ENCODE measurements at regions not wholly inside any gene's neighbourhood (a gene's known extent, or its start where the extent isn't known, plus 50 kb on each side); places are given as distances from the start of the nearest gene placed in this dataset.

DNA sequence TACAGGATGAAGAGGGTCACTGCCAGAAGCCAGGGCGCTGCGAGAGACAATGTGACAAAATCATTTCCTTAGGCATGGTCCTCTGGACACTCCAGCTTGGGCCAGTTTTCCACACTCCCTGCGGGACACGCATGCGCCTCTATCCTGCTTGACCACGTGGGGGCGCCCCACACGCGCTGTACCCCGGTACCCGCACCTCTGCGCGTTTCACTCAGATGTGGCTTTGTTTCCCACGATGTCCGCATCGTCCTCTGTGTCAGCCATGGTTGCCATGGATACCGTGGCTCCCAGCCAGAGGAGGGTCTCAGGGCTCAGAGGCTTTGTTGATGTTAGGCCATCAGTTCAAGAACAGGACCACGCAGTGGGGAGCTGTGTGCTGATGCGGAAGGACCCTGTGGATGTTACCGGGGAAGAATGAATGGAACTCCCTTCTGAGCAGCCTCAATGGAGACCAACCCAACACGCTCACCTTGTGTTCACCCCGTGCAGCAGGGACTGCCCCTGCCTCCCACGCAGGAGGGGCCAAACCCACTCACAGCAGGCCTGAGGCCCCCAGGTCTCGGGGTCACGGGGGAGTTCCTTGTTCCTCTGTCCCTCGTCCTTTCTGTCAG lies 65.8 kb upstream of the SLC22A11 start:
- H3K36me3 ChIP-seq = no peaks in the 10 kb centered on the region
- no peaks in the 10 kb centered on the region for H3K9me3 ChIP-seq
- TF ChIP-seq, protein P1, sequence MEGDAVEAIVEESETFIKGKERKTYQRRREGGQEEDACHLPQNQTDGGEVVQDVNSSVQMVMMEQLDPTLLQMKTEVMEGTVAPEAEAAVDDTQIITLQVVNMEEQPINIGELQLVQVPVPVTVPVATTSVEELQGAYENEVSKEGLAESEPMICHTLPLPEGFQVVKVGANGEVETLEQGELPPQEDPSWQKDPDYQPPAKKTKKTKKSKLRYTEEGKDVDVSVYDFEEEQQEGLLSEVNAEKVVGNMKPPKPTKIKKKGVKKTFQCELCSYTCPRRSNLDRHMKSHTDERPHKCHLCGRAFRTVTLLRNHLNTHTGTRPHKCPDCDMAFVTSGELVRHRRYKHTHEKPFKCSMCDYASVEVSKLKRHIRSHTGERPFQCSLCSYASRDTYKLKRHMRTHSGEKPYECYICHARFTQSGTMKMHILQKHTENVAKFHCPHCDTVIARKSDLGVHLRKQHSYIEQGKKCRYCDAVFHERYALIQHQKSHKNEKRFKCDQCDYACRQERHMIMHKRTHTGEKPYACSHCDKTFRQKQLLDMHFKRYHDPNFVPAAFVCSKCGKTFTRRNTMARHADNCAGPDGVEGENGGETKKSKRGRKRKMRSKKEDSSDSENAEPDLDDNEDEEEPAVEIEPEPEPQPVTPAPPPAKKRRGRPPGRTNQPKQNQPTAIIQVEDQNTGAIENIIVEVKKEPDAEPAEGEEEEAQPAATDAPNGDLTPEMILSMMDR (IDR thresholded peaks at IDR 0.05) = peak in 1 of 2 donors; percentile 62
- H3K27ac ChIP-seq = no peak overlapping the region
- peaks cover 0 to 4% of the 10 kb centered on the region in 2 donors for H3K27me3 ChIP-seq
- no peak for DNase-seq (ENCODE audit: low spot score)
- H3K4me1 ChIP-seq = no peaks in the 10 kb centered on the region
- H3K4me3 ChIP-seq = no peak overlapping the region

DNA sequence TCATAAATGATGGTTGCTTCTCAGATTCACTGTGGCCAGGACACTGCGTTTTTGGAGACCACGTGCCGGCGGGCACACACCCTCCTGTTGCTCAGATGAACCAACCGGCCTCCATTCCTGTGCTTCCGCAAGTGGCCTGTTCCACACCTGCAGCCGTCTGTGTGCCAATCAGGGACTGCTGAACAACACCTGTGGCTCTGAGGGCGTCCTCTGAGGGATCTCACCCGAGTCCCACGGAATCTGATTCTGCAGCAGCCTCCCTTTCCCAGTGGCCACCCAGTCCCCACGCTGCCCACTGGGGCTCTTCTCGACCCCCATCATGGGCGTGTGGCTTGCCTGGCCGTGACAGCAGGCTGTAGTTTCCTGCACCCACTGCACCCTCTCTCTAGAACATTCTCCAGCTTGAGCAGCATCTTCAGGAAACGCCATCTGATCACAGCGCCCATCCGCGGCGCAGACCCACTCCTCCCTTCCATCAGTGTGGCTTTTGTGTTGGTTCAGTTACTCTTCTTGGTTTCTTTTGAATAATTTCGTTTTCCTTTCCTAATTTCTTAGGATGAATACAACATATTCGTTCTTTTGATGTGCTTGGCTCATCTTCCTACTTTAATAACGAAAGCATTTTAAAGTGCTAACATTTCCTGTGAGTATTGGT lies 65.1 kb upstream of the SLC22A11 start:
- no peak for DNase-seq (ENCODE audit: low spot score)
- H3K4me3 ChIP-seq = no peak overlapping the region
- TF ChIP-seq, protein P1 (IDR thresholded peaks at IDR 0.05) = no peak
- H3K4me1 ChIP-seq = no peaks in the 10 kb centered on the region
- H3K36me3 ChIP-seq = no peaks in the 10 kb centered on the region
- H3K27ac ChIP-seq = no peak overlapping the region
- H3K27me3 ChIP-seq = peaks cover 0 to 4% of the 10 kb centered on the region in 2 donors
- H3K9me3 ChIP-seq = no peaks in the 10 kb centered on the region

DNA sequence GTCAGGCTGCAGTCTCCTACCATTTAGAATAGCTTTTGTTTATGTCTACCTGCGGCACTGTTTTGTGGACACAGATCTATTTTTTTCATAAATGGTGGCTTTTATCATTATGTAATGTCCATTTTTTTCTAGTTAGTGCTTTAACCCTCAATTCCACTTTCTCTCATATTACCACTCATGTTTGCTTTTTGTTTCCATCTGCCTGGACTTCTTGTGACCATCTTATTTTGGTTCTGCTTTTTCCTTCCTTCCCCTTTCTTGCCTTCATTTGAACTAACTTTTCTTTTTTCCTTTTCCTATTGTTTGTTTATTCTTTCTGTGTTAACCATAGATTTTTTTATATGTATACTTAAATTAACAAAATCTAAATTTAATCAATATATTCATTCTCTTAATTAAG lies 63.2 kb upstream of the SLC22A11 start:
- Histone ChIP-seq H3K9me3 (no peaks in the 10 kb centered on the region), H3K4me1 (no peaks in the 10 kb centered on the region), H3K4me3 (no peak overlapping the region), H3K27ac (no peak overlapping the region), H3K36me3 (no peaks in the 10 kb centered on the region), H3K27me3 (no peaks in the 10 kb centered on the region)
- DNase-seq (ENCODE audit: low spot score) = no peak
- TF ChIP-seq, protein P1 (IDR thresholded peaks at IDR 0.05) = no peak

DNA sequence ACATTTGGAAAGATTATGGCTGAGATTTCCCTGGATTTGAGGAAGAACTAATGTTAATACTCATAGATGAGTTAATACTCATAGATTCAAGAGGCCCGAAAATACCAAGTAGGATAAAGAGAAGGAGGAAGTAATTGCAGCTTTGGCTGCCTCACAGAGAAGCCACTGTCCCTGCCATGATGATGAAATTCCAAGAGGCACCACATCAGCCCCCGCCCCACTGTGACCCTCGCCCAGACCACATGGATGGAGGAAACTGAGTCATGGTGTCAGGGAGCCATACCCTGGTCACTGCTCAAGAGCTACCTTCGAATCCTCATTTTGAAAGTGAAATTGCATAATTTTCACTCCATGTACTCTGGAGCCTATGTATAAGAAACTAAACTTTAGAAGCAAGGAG lies 57.6 kb upstream of the SLC22A11 start:
- DNase-seq (ENCODE audit: low spot score) = no peak
- no peak overlapping the region for H3K27ac ChIP-seq
- H3K9me3 ChIP-seq = no peaks in the 10 kb centered on the region
- no peaks in the 10 kb centered on the region for H3K4me1 ChIP-seq
- H3K4me3 ChIP-seq = no peak overlapping the region
- TF ChIP-seq, protein P1 (IDR thresholded peaks at IDR 0.05) = no peak
- H3K36me3 ChIP-seq = no peaks in the 10 kb centered on the region
- H3K27me3 ChIP-seq = no peaks in the 10 kb centered on the region

DNA sequence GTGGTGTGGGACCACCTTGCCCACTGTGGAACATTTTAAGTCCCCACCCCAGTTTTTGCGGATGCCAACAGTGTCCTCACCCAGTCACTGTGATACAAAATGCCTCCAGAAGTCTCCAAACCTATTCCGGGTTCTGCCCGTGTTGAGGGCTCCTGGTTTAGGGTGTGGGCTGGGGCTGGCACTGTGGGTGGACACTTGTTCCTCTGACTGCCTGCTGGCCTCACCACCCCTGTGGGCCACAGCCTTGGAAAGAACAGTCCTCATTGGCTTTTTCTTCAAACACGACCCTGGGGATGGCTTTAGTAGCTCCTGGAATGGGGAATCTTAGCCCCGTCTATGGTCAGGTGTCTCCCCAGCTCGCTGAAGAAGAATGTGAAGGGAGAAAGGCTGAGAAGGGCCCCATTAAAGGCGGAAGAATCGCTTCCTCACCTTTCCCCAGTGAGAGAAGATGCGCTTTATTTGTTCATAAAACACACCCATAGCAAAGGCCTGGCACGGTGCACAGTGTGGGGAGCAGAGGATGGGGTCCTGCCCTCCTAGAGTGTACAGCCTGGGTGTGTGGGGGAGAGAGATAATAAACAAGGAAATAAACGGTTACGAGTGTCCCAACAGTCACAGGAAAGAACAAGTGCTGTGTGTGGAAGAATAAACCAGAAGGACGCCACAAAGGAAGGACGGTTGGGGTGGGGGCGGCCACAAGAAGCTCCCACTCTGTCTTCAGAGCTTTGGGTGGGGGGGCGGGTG lies 56.3 kb upstream of the SLC22A11 start:
- Histone ChIP-seq H3K27me3 (no peaks in the 10 kb centered on the region), H3K4me3 (no peak overlapping the region), H3K9me3 (peaks cover 0 to under 1% of the 10 kb centered on the region in 2 donors), H3K27ac (no peak overlapping the region), H3K4me1 (no peaks in the 10 kb centered on the region), H3K36me3 (no peaks in the 10 kb centered on the region)
- TF ChIP-seq, protein P1 (IDR thresholded peaks at IDR 0.05) = no peak
- no peak for DNase-seq (ENCODE audit: low spot score)
